Chondrocyte (in vitro differentiated cells): ENCODE measurements at regions not wholly inside any gene's neighbourhood (a gene's known extent, or its start where the extent isn't known, plus 50 kb on each side); places are given as distances from the start of the nearest gene placed in this dataset.

Source experiments
- DNase-seq: peaks from one replicate; pipeline ENCODE4 v3.0.0; 2021; ENCODE audit warnings: mixed read lengths, low spot score
- H3K27ac Mint-ChIP-seq: one replicate; pipeline ENCODE4 v1.8.0; 2021; ENCODE audit warnings: mild to moderate bottlenecking, moderate library complexity, mixed read lengths; ENCODE audit not compliant: unreplicated experiment
- H3K27me3 Mint-ChIP-seq: 2 replicates; pipeline ENCODE4 v1.8.0; 2021; ENCODE audit warnings: low read depth, mixed read lengths
- H3K36me3 Mint-ChIP-seq: 2 replicates; pipeline ENCODE4 v1.8.0; 2021; ENCODE audit warnings: low read depth, mixed read lengths
- H3K4me1 Mint-ChIP-seq: 2 replicates; pipeline ENCODE4 v1.8.0; 2021; ENCODE audit warnings: low read depth, mild to moderate bottlenecking, mixed read lengths
- H3K4me3 Mint-ChIP-seq: one replicate; pipeline ENCODE4 v1.8.0; 2021; ENCODE audit warnings: mild to moderate bottlenecking, moderate library complexity, mixed read lengths; ENCODE audit not compliant: unreplicated experiment
- H3K9me3 Mint-ChIP-seq: 2 replicates; pipeline ENCODE4 v1.8.0; 2021; ENCODE audit warnings: low read depth, mixed read lengths
- TF ChIP-seq, protein P1 (sequence below): fragments of 200-600 bp; sonication (generic); IDR thresholded peaks from 2 replicates; pipeline ENCODE4 v1.5.0; 2021; ENCODE audit warnings: antibody characterized with exemption, mild to moderate bottlenecking, moderate library complexity

DNA sequence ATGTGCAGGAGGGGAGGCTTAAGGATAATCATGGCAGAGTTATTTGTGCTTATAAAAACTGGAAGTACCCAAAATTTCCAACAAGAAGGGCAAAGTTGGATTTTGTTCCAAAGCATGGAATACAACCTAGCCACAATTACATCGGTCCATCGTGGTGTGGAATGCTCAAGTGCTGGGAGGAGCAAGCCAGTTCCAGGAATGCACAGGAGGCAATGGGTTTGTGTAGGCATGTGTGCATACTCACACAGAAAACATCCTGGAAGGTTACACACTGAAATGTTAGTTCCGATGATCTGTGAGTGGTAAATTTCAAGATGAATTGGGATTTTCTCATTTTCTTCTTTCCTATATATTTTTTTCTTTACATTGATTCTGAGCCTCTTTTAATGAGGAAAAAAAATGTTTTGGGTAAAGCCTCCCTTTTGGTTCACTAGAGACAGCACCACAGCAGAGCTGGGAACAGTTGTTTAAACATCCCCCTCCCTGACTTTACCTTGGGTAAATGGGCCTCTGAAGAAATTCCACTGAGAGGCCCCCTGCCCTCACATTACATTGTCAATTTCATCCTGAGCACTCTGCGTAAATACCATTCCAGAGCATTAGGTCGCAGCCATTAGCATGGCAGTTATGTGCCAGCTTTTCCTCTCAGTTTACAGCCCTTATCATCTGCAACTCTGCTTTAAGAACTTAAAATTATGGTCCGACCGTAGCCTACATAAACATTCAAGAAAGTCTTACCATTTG, 122.0 kb downstream of the UQCRFS1 start:
- no peak overlapping the region for H3K4me3 Mint-ChIP-seq
- H3K9me3 Mint-ChIP-seq = peaks cover 2% of the 10 kb centered on the region
- H3K27me3 Mint-ChIP-seq = no peaks in the 10 kb centered on the region
- H3K4me1 Mint-ChIP-seq = no peaks in the 10 kb centered on the region
- TF ChIP-seq, protein P1, sequence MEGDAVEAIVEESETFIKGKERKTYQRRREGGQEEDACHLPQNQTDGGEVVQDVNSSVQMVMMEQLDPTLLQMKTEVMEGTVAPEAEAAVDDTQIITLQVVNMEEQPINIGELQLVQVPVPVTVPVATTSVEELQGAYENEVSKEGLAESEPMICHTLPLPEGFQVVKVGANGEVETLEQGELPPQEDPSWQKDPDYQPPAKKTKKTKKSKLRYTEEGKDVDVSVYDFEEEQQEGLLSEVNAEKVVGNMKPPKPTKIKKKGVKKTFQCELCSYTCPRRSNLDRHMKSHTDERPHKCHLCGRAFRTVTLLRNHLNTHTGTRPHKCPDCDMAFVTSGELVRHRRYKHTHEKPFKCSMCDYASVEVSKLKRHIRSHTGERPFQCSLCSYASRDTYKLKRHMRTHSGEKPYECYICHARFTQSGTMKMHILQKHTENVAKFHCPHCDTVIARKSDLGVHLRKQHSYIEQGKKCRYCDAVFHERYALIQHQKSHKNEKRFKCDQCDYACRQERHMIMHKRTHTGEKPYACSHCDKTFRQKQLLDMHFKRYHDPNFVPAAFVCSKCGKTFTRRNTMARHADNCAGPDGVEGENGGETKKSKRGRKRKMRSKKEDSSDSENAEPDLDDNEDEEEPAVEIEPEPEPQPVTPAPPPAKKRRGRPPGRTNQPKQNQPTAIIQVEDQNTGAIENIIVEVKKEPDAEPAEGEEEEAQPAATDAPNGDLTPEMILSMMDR = no peak
- DNase-seq = no peak
- H3K27ac Mint-ChIP-seq = no peak overlapping the region
- no peaks in the 10 kb centered on the region for H3K36me3 Mint-ChIP-seq

DNA sequence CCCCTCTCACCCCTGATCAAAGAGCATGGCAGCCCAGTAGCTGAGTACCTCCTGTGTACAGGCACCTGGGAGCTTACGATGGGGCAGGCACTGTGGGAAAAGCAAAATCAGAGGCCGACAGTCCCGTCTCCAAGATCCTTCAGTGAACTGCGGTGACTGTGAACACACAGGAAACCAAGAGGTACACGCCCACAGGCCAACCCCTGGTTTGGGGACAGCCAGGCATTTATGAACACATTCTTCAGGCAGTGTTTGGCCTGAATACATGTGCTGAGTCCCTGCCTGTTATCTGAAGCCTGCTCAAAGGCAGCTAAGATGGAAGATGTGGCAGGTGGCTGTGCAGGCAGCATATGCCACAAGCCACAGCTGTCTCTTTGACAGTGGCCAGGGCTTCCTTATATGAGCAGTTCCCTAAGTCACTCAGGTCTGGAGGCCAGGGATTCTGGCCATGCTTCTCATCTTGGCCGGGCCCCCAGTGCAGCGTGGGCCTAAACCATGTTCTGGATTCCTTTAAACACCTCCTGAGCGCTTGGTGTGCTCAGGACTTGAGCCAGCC, 123.6 kb downstream of the UQCRFS1 start:
- H3K4me3 Mint-ChIP-seq = no peak overlapping the region
- H3K27ac Mint-ChIP-seq = no peak overlapping the region
- no peaks in the 10 kb centered on the region for H3K36me3 Mint-ChIP-seq
- DNase-seq = no peak
- TF ChIP-seq, protein P1 = no peak
- no peaks in the 10 kb centered on the region for H3K4me1 Mint-ChIP-seq
- H3K27me3 Mint-ChIP-seq = peaks cover 6% of the 10 kb centered on the region
- no peaks in the 10 kb centered on the region for H3K9me3 Mint-ChIP-seq

DNA sequence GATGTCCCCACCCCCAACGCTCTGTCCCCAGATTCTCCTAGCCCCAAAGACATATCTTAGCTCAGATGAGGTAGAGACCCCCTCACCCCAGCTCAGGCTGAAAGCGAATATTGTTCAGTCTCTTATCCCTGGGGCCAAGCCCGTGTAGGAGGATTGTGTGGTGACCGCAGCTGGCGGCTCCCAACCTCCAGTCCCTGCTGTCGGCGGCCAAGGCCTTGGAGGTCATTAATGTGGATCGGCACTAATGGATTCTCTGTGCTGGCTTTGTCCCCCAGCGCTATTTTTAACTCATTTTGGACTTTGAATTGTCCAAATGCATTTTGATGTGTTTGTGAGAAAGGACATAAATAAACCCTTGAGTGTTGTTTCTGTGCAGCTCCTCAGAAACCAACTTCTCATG, 124.2 kb downstream of the UQCRFS1 start:
- DNase-seq = no peak
- TF ChIP-seq, protein P1 = no peak
- Mint-ChIP-seq H3K4me1 (no peaks in the 10 kb centered on the region), H3K27ac (no peak overlapping the region), H3K36me3 (no peaks in the 10 kb centered on the region), H3K9me3 (no peaks in the 10 kb centered on the region), H3K27me3 (peaks cover 6% of the 10 kb centered on the region), H3K4me3 (no peak overlapping the region)

DNA sequence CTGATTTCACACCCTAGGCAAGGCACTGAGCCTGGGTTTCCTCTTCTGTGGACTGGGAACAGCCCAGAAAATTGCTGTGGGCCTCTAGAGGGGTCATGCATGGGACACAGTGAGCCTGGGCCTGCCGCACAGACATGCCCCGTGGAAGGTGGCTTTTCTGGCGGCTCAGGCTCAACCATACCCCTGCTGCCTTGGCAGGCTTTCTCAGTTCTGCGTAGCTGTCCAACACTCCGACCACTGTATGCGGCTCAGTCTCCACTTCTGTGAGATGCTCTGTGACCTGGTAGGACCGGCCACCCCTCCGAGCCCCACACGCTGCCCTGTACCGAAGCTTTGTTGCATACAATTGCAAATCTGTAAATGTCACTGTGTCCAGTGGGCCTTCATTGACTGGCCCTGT, 126.3 kb downstream of the UQCRFS1 start:
- Mint-ChIP-seq H3K4me1 (no peaks in the 10 kb centered on the region), H3K4me3 (no peak overlapping the region), H3K9me3 (no peaks in the 10 kb centered on the region), H3K27ac (no peak overlapping the region), H3K36me3 (no peaks in the 10 kb centered on the region), H3K27me3 (peaks cover 8% of the 10 kb centered on the region)
- no peak for DNase-seq
- TF ChIP-seq, protein P1 = no peak

DNA sequence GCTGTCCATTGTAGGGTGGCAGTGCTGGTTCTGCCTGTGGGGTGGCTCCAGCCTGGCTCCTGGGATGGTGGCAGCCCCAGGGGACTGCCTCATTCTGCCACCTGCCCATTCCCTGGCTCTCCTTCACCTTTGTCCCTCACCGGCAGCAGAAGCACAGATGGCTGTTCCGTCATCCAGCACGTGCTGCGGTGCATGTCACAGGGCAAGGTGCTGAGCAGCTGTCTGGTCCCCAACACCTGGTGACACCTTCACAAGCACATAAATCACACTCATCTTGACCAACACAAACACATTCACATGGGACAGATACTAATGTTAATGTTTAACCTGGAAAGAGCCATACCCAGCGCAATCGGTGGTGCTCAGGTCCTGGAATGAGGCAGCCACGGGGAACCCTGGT, 126.8 kb downstream of the UQCRFS1 start:
- Mint-ChIP-seq H3K27me3 (peaks cover 8% of the 10 kb centered on the region), H3K4me3 (no peak overlapping the region), H3K36me3 (no peaks in the 10 kb centered on the region), H3K9me3 (no peaks in the 10 kb centered on the region), H3K27ac (no peak overlapping the region), H3K4me1 (no peaks in the 10 kb centered on the region)
- TF ChIP-seq, protein P1 = no peak
- no peak for DNase-seq
